MM.1S (cell line): ENCODE measurements at regions not wholly inside any gene's neighbourhood (a gene's known extent, or its start where the extent isn't known, plus 50 kb on each side); places are given as distances from the start of the nearest gene placed in this dataset.

Experiments used
- CTCF ChIP-seq: fragments of 300-600 bp; sonication (generic); IDR thresholded peaks from 2 replicates; pipeline ENCODE4 v1.5.1; 2016; ENCODE audit warnings: antibody characterized with exemption, low read length, mixed read lengths
- EZH2 ChIP-seq: fragments of 300-600 bp; sonication (generic); optimal IDR thresholded peaks from 2 replicates; pipeline ENCODE3; 2017; ENCODE audit warnings: low read depth, mild to moderate bottlenecking, antibody characterized with exemption, low read length, mixed read lengths

GRCh38 chr6:54689620-54690019 lies 157.0 kb upstream of the FAM83B start:
- TF ChIP-seq CTCF: no peak
- TF ChIP-seq EZH2: no peak
